Right atrium auricular region (tissue), 2 donors: ENCODE measurements at regions not wholly inside any gene's neighbourhood (a gene's known extent, or its start where the extent isn't known, plus 50 kb on each side); places are given as distances from the start of the nearest gene placed in this dataset.

ENCODE experiments used
- DNase-seq: peaks from one replicate; pipeline ENCODE4 v3.0.0-alpha.2; 2019; ENCODE audit warnings: low spot score
- H3K27ac ChIP-seq, 2 donors: fragments of 200-600 bp; sonication (generic); 1 replicate in 1 of 2; 2 replicates in 1 of 2; pipeline ENCODE4 v1.5.1; 2016 to 2019
- H3K27me3 ChIP-seq, 2 donors: fragments of 200-600 bp; sonication (generic); one replicate each; pipeline versions ENCODE4 v1.5.1 to v1.6.0; 2017 to 2019
- H3K36me3 ChIP-seq: fragments of 200-600 bp; sonication (generic); one replicate; pipeline ENCODE4 v1.5.1; 2016
- H3K4me1 ChIP-seq, 2 donors: fragments of 200-600 bp; sonication (generic); one replicate each; pipeline versions ENCODE4 v1.5.1 to v1.6.0; 2017 to 2019
- H3K4me3 ChIP-seq, 2 donors: fragments of 200-600 bp; sonication (generic); 1 replicate in 1 of 2; 2 replicates in 1 of 2; pipeline ENCODE4 v1.5.1; 2017 to 2019; ENCODE audit warnings: mild to moderate bottlenecking in 1 of 2, moderate library complexity in 1 of 2
- H3K9me3 ChIP-seq, 2 donors: fragments of 200-600 bp; sonication (generic); one replicate each; pipeline ENCODE4 v1.5.1; 2019
- TF ChIP-seq, protein P1 (sequence below), 2 donors: fragments of 200-600 bp; sonication (generic); IDR thresholded peaks; one replicate each; pipeline ENCODE4 v1.5.1; 2019; ENCODE audit warnings: antibody characterized with exemption in 2 of 2

DNA sequence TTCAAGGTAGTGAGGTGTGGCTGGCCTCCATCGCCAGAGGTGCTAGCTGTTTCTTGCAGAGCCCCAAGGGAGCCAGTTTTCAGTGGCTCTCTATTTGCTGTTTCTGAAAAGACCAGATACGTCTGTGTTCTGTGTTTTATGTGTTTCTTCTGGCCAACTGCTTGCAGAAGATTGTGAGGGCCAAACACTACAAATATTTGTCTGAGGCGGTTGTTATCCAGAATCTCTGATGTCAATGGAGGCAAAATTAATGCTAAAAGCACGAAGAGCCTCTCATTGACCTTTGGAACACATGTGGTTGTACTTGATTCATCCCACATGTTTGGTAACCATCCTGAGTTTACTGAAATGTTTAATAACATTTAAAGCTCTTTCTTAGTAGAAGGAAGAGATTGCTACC, 113.9 kb downstream of the CT47B1 start:
- Histone ChIP-seq H3K27me3 (no peaks in the 10 kb centered on the region), H3K4me1 (no peaks in the 10 kb centered on the region), H3K9me3 (no peaks in the 10 kb centered on the region), H3K4me3 (no peak overlapping the region), H3K27ac (peak overlapping the region; percentile 4 to 55), H3K36me3 (no peaks in the 10 kb centered on the region)
- TF ChIP-seq, protein P1, sequence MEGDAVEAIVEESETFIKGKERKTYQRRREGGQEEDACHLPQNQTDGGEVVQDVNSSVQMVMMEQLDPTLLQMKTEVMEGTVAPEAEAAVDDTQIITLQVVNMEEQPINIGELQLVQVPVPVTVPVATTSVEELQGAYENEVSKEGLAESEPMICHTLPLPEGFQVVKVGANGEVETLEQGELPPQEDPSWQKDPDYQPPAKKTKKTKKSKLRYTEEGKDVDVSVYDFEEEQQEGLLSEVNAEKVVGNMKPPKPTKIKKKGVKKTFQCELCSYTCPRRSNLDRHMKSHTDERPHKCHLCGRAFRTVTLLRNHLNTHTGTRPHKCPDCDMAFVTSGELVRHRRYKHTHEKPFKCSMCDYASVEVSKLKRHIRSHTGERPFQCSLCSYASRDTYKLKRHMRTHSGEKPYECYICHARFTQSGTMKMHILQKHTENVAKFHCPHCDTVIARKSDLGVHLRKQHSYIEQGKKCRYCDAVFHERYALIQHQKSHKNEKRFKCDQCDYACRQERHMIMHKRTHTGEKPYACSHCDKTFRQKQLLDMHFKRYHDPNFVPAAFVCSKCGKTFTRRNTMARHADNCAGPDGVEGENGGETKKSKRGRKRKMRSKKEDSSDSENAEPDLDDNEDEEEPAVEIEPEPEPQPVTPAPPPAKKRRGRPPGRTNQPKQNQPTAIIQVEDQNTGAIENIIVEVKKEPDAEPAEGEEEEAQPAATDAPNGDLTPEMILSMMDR (IDR thresholded peaks at IDR 0.05): no peak
- DNase-seq: no peak

GRCh38 chrX:120759685-120760084, 116.0 kb downstream of the CT47B1 start:
- TF ChIP-seq, protein P1 (IDR thresholded peaks at IDR 0.05): no peak
- no peaks in the 10 kb centered on the region for H3K27me3 ChIP-seq
- no peak for DNase-seq
- no peaks in the 10 kb centered on the region for H3K9me3 ChIP-seq
- no peak overlapping the region for H3K4me3 ChIP-seq
- no peaks in the 10 kb centered on the region for H3K4me1 ChIP-seq
- no peak overlapping the region for H3K27ac ChIP-seq
- H3K36me3 ChIP-seq: no peaks in the 10 kb centered on the region

GRCh38 chrX:120755066-120755846, 120.4 kb downstream of the CT47B1 start:
- TF ChIP-seq, protein P1 (IDR thresholded peaks at IDR 0.05): no peak
- Histone ChIP-seq H3K4me1 (no peaks in the 10 kb centered on the region), H3K9me3 (no peaks in the 10 kb centered on the region), H3K4me3 (no peak overlapping the region), H3K27ac (no peak overlapping the region), H3K36me3 (no peaks in the 10 kb centered on the region), H3K27me3 (no peaks in the 10 kb centered on the region)
- no peak for DNase-seq

GRCh38 chrX:120753413-120754251, 122.0 kb downstream of the CT47B1 start:
- H3K9me3 ChIP-seq: no peaks in the 10 kb centered on the region
- no peak overlapping the region for H3K4me3 ChIP-seq
- DNase-seq: no peak
- no peak overlapping the region for H3K27ac ChIP-seq
- TF ChIP-seq, protein P1 (IDR thresholded peaks at IDR 0.05): no peak
- no peaks in the 10 kb centered on the region for H3K27me3 ChIP-seq
- no peaks in the 10 kb centered on the region for H3K36me3 ChIP-seq
- H3K4me1 ChIP-seq: no peaks in the 10 kb centered on the region

DNA sequence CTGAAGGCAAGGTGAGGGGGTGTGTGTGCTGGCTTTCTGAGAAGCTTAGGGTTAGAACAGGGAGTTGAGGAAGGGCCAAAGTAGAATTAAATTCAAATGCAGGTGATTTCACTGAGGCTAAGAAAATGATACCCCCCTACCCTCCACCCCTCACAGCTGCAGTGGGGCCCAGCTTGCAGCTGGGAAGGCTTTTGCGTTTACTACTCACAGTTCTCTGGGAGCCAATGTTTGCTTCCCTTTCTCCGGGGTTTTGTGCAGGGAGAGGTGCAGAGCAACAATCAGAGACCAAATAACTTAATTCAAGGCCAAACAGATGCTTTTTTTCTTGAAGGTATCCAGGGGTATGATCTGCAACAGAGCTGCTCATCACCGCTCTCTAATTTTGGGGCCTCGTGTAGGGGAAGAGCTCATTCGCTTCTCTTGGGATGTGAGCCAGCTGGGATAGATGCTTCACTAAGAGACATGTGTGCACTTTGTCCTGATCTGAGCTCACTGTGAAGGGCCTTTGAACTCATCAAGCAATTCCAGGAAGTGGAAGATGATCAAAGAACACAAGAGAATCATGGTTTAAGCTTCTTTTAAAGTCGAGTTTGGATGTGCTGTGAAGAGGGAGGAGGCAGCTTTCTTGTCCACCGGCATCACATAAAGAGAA, 122.7 kb upstream of the C1GALT1C1 start:
- no peak overlapping the region for H3K4me3 ChIP-seq
- TF ChIP-seq, protein P1 (IDR thresholded peaks at IDR 0.05): no peak
- H3K27ac ChIP-seq: no peak overlapping the region
- H3K27me3 ChIP-seq: no peaks in the 10 kb centered on the region
- H3K36me3 ChIP-seq: no peaks in the 10 kb centered on the region
- H3K9me3 ChIP-seq: no peaks in the 10 kb centered on the region
- no peak for DNase-seq
- no peaks in the 10 kb centered on the region for H3K4me1 ChIP-seq
